Neural progenitor cell (in vitro differentiated cells): ENCODE measurements at regions not wholly inside any gene's neighbourhood (a gene's known extent, or its start where the extent isn't known, plus 50 kb on each side); places are given as distances from the start of the nearest gene placed in this dataset.

Experiments used
- DNase-seq: peaks from one replicate; pipeline ENCODE4 v3.0.0-alpha.2; 2016; ENCODE audit warnings: low spot score
- H2AFZ ChIP-seq: fragments of 200-600 bp; sonication (generic); replicated peaks from 2 replicates; pipeline ENCODE4 v1.6.1; 2016; ENCODE audit warnings: antibody characterized with exemption
- H3F3A ChIP-seq: fragments of 200-600 bp; sonication (generic); 2 replicates; pipeline ENCODE4 v1.6.1; 2016; ENCODE audit warnings: antibody characterized with exemption, low read depth
- H3K27ac ChIP-seq: fragments of 200-600 bp; sonication (generic); 2 replicates; pipeline ENCODE4 v1.5.1; 2016; ENCODE audit warnings: mild to moderate bottlenecking
- H3K27me3 ChIP-seq: fragments of 200-600 bp; sonication (generic); 2 replicates; pipeline ENCODE4 v1.6.1; 2016; ENCODE audit warnings: mild to moderate bottlenecking, moderate library complexity
- H3K36me3 ChIP-seq: fragments of 200-600 bp; sonication (generic); 2 replicates; pipeline ENCODE4 v1.5.1; 2016
- H3K4me1 ChIP-seq: fragments of 200-600 bp; sonication (generic); 2 replicates; pipeline ENCODE4 v1.6.1; 2016; ENCODE audit warnings: mixed run types
- H3K4me2 ChIP-seq: fragments of 200-600 bp; sonication (generic); 2 replicates; pipeline ENCODE4 v1.6.1; 2016
- H3K4me3 ChIP-seq: fragments of 200-600 bp; sonication (generic); 2 replicates; pipeline ENCODE4 v1.5.1; 2016
- H3K79me2 ChIP-seq: fragments of 200-600 bp; sonication (generic); 2 replicates; pipeline ENCODE4 v1.6.1; 2016; ENCODE audit warnings: low read depth
- H3K9ac ChIP-seq: fragments of 200-600 bp; sonication (generic); 2 replicates; pipeline ENCODE4 v1.6.1; 2016
- H3K9me3 ChIP-seq: fragments of 200-600 bp; sonication (generic); 2 replicates; pipeline ENCODE4 v1.5.1; 2016; ENCODE audit warnings: low read depth
- H4K20me1 ChIP-seq: fragments of 200-600 bp; sonication (generic); 2 replicates; pipeline ENCODE4 v1.6.1; 2016; ENCODE audit warnings: low read depth
- H3K27ac Mint-ChIP-seq: 3 replicates; pipeline ENCODE4 v1.8.0; 2021; ENCODE audit warnings: mixed read lengths
- H3K27me3 Mint-ChIP-seq: 2 replicates; pipeline ENCODE4 v1.8.0; 2022; ENCODE audit warnings: low read depth, mild to moderate bottlenecking, inconsistent platforms, moderate library complexity, mixed read lengths; ENCODE audit not compliant: insufficient read depth
- H3K36me3 Mint-ChIP-seq: 3 replicates; pipeline ENCODE4 v1.8.0; 2021; ENCODE audit warnings: mixed read lengths
- H3K4me1 Mint-ChIP-seq: 3 replicates; pipeline ENCODE4 v1.8.0; 2021; ENCODE audit warnings: mixed read lengths
- H3K4me3 Mint-ChIP-seq: 3 replicates; pipeline ENCODE4 v1.8.0; 2021; ENCODE audit warnings: mild to moderate bottlenecking, moderate library complexity, mixed read lengths
- H3K9me3 Mint-ChIP-seq: 3 replicates; pipeline ENCODE4 v1.8.0; 2020; ENCODE audit warnings: mixed read lengths
- EZH2 ChIP-seq: fragments of 200-600 bp; sonication (generic); IDR thresholded peaks from 2 replicates; pipeline ENCODE4 v1.6.1; 2017; ENCODE audit warnings: antibody characterized with exemption, mild to moderate bottlenecking, moderate library complexity
- EZH2phosphoT487 ChIP-seq: fragments of 200-600 bp; sonication (generic); IDR thresholded peaks from 2 replicates; pipeline ENCODE4 v1.6.1; 2017; ENCODE audit warnings: antibody characterized with exemption
- TF ChIP-seq, protein P1 (sequence below): fragments of 200-600 bp; sonication (generic); IDR thresholded peaks from 2 replicates; pipeline ENCODE4 v1.5.1; 2017; ENCODE audit warnings: antibody characterized with exemption, mild to moderate bottlenecking

DNA sequence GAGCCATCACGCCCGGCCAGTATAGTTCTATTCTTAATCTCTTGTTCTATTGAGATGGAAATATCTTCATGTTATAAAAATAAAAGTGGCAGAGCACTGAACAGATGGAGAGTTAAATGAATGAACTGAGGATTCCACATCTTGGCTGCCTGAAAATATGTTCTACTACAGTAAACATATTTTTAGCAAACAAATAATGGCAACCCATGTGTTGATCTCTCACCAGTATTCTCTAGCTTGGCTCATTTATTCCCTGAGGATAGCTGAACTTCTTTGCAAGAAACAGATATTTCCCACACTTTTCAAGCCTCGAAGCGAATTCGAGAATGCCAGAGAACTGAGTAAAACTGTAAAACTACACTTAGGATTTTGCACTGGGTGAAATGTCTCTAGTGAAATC, 58.9 kb downstream of the DIRAS3 start:
- H3K4me3 Mint-ChIP-seq: no peak overlapping the region
- Histone ChIP-seq H3K27ac (no peak overlapping the region), H3K27me3 (no peaks in the 10 kb centered on the region), H3K36me3 (no peaks in the 10 kb centered on the region), H2AFZ (no peak overlapping the region), H3K79me2 (no peaks in the 10 kb centered on the region), H3K4me2 (no peak overlapping the region), H3K9me3 (peaks cover 7% of the 10 kb centered on the region), H4K20me1 (no peaks in the 10 kb centered on the region), H3K4me1 (no peaks in the 10 kb centered on the region), H3F3A (no peaks in the 10 kb centered on the region), H3K4me3 (no peak overlapping the region), H3K9ac (no peak overlapping the region)
- TF ChIP-seq EZH2 (no peak), EZH2phosphoT487 (no peak)
- TF ChIP-seq, protein P1, sequence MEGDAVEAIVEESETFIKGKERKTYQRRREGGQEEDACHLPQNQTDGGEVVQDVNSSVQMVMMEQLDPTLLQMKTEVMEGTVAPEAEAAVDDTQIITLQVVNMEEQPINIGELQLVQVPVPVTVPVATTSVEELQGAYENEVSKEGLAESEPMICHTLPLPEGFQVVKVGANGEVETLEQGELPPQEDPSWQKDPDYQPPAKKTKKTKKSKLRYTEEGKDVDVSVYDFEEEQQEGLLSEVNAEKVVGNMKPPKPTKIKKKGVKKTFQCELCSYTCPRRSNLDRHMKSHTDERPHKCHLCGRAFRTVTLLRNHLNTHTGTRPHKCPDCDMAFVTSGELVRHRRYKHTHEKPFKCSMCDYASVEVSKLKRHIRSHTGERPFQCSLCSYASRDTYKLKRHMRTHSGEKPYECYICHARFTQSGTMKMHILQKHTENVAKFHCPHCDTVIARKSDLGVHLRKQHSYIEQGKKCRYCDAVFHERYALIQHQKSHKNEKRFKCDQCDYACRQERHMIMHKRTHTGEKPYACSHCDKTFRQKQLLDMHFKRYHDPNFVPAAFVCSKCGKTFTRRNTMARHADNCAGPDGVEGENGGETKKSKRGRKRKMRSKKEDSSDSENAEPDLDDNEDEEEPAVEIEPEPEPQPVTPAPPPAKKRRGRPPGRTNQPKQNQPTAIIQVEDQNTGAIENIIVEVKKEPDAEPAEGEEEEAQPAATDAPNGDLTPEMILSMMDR: no peak
- H3K4me1 Mint-ChIP-seq: no peaks in the 10 kb centered on the region
- no peak for DNase-seq
- peaks cover 15% of the 10 kb centered on the region for H3K9me3 Mint-ChIP-seq
- H3K27me3 Mint-ChIP-seq: no peaks in the 10 kb centered on the region
- no peaks in the 10 kb centered on the region for H3K36me3 Mint-ChIP-seq
- no peak overlapping the region for H3K27ac Mint-ChIP-seq

DNA sequence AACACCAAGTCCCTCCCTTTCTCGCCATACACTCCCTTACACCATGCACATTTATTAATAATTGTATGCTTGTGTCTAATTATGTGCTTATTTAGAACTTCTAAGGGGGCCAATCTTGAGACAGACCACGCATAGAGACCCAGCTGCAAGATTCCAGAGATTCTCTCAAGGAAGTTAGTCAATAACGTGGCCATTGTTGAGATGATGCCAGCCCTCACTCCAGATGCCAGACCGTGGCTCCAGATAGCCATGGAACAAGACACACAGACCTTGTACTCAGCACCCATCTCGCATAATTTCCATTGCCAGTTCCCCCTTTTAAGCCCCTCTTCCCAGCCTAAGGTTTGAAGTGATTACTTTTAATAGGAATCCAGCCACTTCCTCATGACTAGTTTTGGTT, 62.4 kb downstream of the DIRAS3 start:
- no peak overlapping the region for H3K9ac ChIP-seq
- H3K27me3 ChIP-seq: no peaks in the 10 kb centered on the region
- H2AFZ ChIP-seq: no peak overlapping the region
- H3K9me3 ChIP-seq: no peaks in the 10 kb centered on the region
- TF ChIP-seq EZH2 (no peak), EZH2phosphoT487 (no peak)
- TF ChIP-seq, protein P1: no peak
- Mint-ChIP-seq H3K27ac (no peak overlapping the region), H3K9me3 (no peaks in the 10 kb centered on the region), H3K4me1 (no peaks in the 10 kb centered on the region), H3K27me3 (no peaks in the 10 kb centered on the region), H3K4me3 (no peak overlapping the region), H3K36me3 (no peaks in the 10 kb centered on the region)
- H3K79me2 ChIP-seq: no peaks in the 10 kb centered on the region
- H3K4me2 ChIP-seq: no peak overlapping the region
- H3K4me3 ChIP-seq: no peak overlapping the region
- H3K36me3 ChIP-seq: no peaks in the 10 kb centered on the region
- H3F3A ChIP-seq: no peaks in the 10 kb centered on the region
- no peaks in the 10 kb centered on the region for H3K4me1 ChIP-seq
- DNase-seq: no peak
- no peaks in the 10 kb centered on the region for H4K20me1 ChIP-seq
- no peak overlapping the region for H3K27ac ChIP-seq

DNA sequence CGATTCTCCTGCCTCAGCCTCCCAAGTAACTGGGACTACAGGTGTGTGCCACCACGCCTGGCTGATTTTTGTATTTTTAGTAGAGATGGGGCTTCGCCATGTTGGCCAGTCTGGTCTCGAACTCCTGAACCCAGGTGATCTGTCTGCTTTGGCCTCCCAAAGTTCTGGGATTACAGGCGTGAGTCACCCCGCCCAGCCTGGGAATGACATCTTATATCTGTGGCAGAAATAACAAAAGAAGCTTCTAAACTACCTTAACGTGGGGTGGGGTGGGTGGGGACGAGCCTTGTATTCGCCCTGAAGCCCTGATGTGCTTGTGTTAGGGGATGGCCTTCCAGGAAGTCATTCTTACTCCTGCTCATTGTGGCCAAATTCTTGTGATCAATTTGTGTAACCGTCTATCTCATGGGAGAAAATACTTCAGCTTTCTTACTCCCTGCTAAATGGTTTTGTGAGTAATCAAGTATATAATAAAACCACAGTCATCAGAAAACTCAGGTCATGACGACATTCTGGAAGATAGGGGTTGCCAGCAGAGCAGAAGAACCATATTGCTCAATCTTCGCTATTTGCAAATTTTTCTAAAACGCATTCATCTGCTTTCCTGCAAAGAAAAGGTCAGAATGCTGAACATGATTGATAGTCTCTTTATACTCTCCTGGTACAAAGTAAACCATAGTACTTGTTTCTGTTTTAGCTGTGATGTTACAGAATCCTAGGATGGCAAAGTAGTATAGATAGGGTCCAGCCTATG, 63.2 kb downstream of the DIRAS3 start:
- Mint-ChIP-seq H3K4me1 (no peaks in the 10 kb centered on the region), H3K4me3 (no peak overlapping the region), H3K36me3 (no peaks in the 10 kb centered on the region), H3K27ac (no peak overlapping the region), H3K27me3 (no peaks in the 10 kb centered on the region), H3K9me3 (no peaks in the 10 kb centered on the region)
- Histone ChIP-seq H3F3A (no peaks in the 10 kb centered on the region), H3K27me3 (no peaks in the 10 kb centered on the region), H3K4me3 (no peak overlapping the region), H3K4me1 (no peaks in the 10 kb centered on the region), H3K27ac (no peak overlapping the region), H4K20me1 (no peaks in the 10 kb centered on the region), H3K4me2 (no peak overlapping the region), H2AFZ (no peak overlapping the region), H3K79me2 (no peaks in the 10 kb centered on the region), H3K9me3 (no peaks in the 10 kb centered on the region), H3K9ac (no peak overlapping the region), H3K36me3 (no peaks in the 10 kb centered on the region)
- TF ChIP-seq, protein P1: no peak
- no peak for TF ChIP-seq EZH2
- TF ChIP-seq EZH2phosphoT487: no peak
- DNase-seq: no peak
